Esophagus muscularis mucosa (tissue), 4 donors: ENCODE measurements at regions not wholly inside any gene's neighbourhood (a gene's known extent, or its start where the extent isn't known, plus 50 kb on each side); places are given as distances from the start of the nearest gene placed in this dataset.

Experiments
- DNase-seq: peaks from one replicate; pipeline ENCODE4 v3.0.0-alpha.2; 2017; ENCODE audit errors: extremely low spot score
- H3K27ac ChIP-seq, 4 donors: fragments of 200-600 bp; sonication (generic); replicated peaks in 1 of 4; 1 replicate in 3 of 4; 2 replicates in 1 of 4; pipeline ENCODE4 v1.5.1; 2016 to 2019; ENCODE audit warnings: mild to moderate bottlenecking in 1 of 4
- H3K27me3 ChIP-seq, 4 donors: fragments of 200-600 bp; sonication (generic); one replicate each; pipeline versions ENCODE4 v1.5.1 to v1.6.0; 2016 to 2019
- H3K36me3 ChIP-seq, 4 donors: fragments of 200-600 bp; sonication (generic); one replicate each; pipeline ENCODE4 v1.5.1; 2016 to 2019
- H3K4me1 ChIP-seq, 4 donors: fragments of 200-600 bp; sonication (generic); one replicate each; pipeline ENCODE4 v1.5.1; 2016 to 2019
- H3K4me3 ChIP-seq, 4 donors: fragments of 200-600 bp; sonication (generic); 1 replicate in 2 of 4; 2 replicates in 2 of 4; pipeline ENCODE4 v1.5.1; 2016 to 2019; ENCODE audit warnings: mild to moderate bottlenecking in 4 of 4, moderate library complexity in 1 of 4
- H3K9me3 ChIP-seq, 4 donors: fragments of 200-600 bp; sonication (generic); 1 replicate in 3 of 4; 2 replicates in 1 of 4; pipeline ENCODE4 v1.5.1; 2016 to 2019
- EP300 ChIP-seq: sonication (generic); formaldehyde crosslinking; IDR thresholded peaks from one replicate; pipeline ENCODE4 v1.6.1; 2017; ENCODE audit warnings: antibody characterized with exemption
- POLR2A ChIP-seq: fragments of 450-650 bp; IDR thresholded peaks from one replicate; pipeline ENCODE4 v1.6.1; 2017; ENCODE audit warnings: antibody characterized with exemption, moderate library complexity, mild to moderate bottlenecking, low read depth
- POLR2AphosphoS5 ChIP-seq, 2 donors: sonication (generic); formaldehyde crosslinking; IDR thresholded peaks; one replicate each; pipeline ENCODE4 v1.6.1; 2017; ENCODE audit warnings: antibody characterized with exemption in 2 of 2
- WGBS: methylation state at CpG from one replicate; pipeline ENCODE4 v1.1.5; 2018; 5-methylcytosine and 5-hydroxymethylcytosine counted together
- intact Hi-C: fragments of 100-400 bp; cut with DNase I; formaldehyde crosslinking; loops from one replicate; pipeline ENCODE4 v1.15.1; 2023
- TF ChIP-seq, protein P1 (sequence below), 3 experiments: fragments of 200-600 bp in 2 of 3; fragments of 450-650 bp in 1 of 3; sonication (generic) in 2 of 3; IDR thresholded peaks; one replicate each; pipeline ENCODE4 v1.5.1; 2017 to 2019; ENCODE audit warnings: antibody characterized with exemption in 3 of 3, mild to moderate bottlenecking in 2 of 3, moderate library complexity in 1 of 3

DNA sequence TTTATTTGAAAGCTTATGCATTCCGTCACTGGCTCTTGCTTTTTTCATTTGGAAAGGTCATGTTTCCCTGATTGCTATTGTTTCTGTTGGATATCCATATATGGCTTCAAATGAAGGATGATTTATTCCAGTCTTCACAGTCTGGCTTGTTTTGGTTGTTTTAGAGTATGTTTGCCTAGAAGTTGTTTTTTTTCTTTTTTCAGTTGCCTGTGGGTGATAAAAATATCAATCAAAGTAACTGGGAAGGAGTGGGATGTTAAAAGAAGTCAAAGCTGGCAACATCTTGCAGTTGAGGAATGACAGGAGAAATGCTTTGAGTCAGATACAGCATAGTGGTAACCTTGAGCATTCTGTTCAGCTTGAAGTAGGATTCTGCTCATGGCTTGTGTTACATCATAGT, 610.5 kb downstream of the PLOD2 start:
- Histone ChIP-seq H3K4me1 (no peaks in the 10 kb centered on the region), H3K27ac (no peak overlapping the region), H3K4me3 (no peak overlapping the region), H3K27me3 (no peaks in the 10 kb centered on the region), H3K9me3 (no peaks in the 10 kb centered on the region), H3K36me3 (no peaks in the 10 kb centered on the region)
- TF ChIP-seq EP300 (no peak), POLR2A (no peak), POLR2AphosphoS5 (IDR thresholded peaks at IDR 0.05) (no peak)
- TF ChIP-seq, protein P1, sequence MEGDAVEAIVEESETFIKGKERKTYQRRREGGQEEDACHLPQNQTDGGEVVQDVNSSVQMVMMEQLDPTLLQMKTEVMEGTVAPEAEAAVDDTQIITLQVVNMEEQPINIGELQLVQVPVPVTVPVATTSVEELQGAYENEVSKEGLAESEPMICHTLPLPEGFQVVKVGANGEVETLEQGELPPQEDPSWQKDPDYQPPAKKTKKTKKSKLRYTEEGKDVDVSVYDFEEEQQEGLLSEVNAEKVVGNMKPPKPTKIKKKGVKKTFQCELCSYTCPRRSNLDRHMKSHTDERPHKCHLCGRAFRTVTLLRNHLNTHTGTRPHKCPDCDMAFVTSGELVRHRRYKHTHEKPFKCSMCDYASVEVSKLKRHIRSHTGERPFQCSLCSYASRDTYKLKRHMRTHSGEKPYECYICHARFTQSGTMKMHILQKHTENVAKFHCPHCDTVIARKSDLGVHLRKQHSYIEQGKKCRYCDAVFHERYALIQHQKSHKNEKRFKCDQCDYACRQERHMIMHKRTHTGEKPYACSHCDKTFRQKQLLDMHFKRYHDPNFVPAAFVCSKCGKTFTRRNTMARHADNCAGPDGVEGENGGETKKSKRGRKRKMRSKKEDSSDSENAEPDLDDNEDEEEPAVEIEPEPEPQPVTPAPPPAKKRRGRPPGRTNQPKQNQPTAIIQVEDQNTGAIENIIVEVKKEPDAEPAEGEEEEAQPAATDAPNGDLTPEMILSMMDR (IDR thresholded peaks at IDR 0.05): no peak
- no peak for DNase-seq
- intact Hi-C loops: no loop called here
- 0% methylated on average over 1 of the region's 1 CpG for WGBS

DNA sequence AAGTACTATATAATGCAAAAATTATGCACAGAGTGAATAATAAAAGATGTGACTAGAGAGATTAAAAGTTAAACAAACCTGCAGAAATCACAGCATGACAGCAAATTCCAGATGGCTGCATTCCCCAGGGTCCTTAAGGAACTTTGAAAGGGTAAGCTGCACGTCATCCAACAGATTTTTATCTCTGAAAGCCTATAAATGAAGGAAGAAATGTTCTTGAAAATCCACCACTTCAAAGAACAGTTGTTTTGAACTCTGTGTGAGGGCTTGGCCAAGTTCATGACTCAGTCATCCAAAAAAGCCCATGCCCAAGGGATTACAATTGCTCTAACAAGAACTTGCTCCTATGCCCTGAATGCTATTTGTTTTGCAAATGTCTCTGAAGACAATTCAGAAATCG, 603.6 kb downstream of the PLOD2 start:
- Histone ChIP-seq H3K27ac (no peak overlapping the region), H3K27me3 (no peaks in the 10 kb centered on the region), H3K36me3 (no peaks in the 10 kb centered on the region), H3K4me1 (no peaks in the 10 kb centered on the region), H3K9me3 (peaks cover 0 to 3% (median 0%) of the 10 kb centered on the region in 4 donors), H3K4me3 (no peak overlapping the region)
- intact Hi-C loops: no loop called here
- TF ChIP-seq POLR2A (no peak), EP300 (no peak)
- TF ChIP-seq, protein P1 (IDR thresholded peaks at IDR 0.05): no peak
- WGBS: 19% methylated on average over 2 of the region's 2 CpGs
- no peak for DNase-seq

DNA sequence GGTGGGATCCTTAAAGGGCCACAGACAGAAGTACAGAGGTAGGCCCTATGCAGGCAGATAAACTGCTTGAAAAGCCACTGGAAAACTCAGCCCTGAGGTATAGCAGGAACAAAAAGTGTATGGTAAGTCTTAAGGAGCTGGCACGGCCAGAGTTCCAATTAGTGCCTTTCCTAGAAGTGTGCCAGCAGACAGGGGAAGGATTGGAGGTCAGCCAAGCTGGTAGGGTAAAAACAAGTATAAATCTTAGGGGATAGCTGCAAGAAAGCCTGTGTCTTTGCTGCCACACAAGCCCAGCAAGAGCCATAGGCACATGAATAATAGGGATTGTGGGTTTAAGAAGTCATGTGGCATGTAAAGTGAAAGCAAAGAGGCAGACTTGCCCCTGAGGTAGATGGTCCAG, 582.5 kb downstream of the PLOD2 start:
- Histone ChIP-seq H3K9me3 (no peaks in the 10 kb centered on the region), H3K4me3 (no peak overlapping the region), H3K36me3 (no peaks in the 10 kb centered on the region), H3K4me1 (no peaks in the 10 kb centered on the region), H3K27me3 (no peaks in the 10 kb centered on the region), H3K27ac (no peak overlapping the region)
- DNase-seq: no peak
- no peak for TF ChIP-seq POLR2AphosphoS5 (IDR thresholded peaks at IDR 0.05)
- no peak for TF ChIP-seq EP300
- no peak for TF ChIP-seq POLR2A
- TF ChIP-seq, protein P1 (IDR thresholded peaks at IDR 0.05): no peak
- intact Hi-C loops: no loop called here
- WGBS: 50% methylated on average over 1 of the region's 1 CpG

DNA sequence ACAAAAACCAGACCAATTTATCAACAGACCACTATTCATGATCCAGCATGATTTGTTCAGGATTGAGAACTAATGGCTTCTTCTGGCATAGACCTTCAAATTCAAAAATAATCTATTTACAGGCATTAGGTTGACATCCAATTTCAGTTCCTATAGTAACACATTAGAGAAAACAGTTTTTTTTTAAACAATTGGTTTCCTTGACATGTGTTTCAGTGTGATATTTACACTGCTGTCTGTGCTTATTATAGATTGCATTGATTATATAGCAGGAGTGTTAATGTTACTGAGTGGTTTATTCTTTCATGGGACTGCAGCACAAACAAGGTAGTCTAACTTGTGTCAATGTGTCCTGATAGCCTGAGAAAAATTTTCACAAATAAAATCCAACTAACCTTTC, 579.3 kb downstream of the PLOD2 start:
- no peak overlapping the region for H3K27ac ChIP-seq
- no peak overlapping the region for H3K4me3 ChIP-seq
- H3K27me3 ChIP-seq: no peaks in the 10 kb centered on the region
- DNase-seq: no peak
- H3K9me3 ChIP-seq: no peaks in the 10 kb centered on the region
- TF ChIP-seq POLR2A (no peak), POLR2AphosphoS5 (IDR thresholded peaks at IDR 0.05) (no peak), EP300 (no peak)
- TF ChIP-seq, protein P1 (IDR thresholded peaks at IDR 0.05): no peak
- no peaks in the 10 kb centered on the region for H3K4me1 ChIP-seq
- H3K36me3 ChIP-seq: no peaks in the 10 kb centered on the region
- intact Hi-C loops: no loop called here

DNA sequence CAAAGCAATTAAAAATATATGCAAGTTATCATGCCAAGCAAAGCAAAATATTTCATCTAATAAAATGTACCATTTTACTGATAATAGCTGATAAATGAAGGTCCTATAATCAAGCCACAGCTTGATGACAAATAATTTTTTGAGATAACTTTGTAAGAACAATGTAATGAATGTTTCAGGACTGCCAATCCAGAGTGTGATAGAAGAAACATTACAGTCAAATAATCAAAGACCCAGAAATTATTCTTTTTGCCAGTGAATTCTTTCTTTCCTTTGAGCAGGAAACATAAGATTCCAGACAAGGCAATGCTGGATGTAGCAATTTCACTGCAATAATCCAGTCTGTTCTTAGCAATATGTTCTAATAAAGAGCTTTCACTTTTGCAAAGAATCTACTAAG, 556.1 kb downstream of the PLOD2 start:
- TF ChIP-seq POLR2AphosphoS5 (IDR thresholded peaks at IDR 0.05): no peak
- TF ChIP-seq, protein P1 (IDR thresholded peaks at IDR 0.05): no peak
- no peak for TF ChIP-seq POLR2A
- no peak for TF ChIP-seq EP300
- Histone ChIP-seq H3K27me3 (no peaks in the 10 kb centered on the region), H3K4me3 (no peak overlapping the region), H3K4me1 (no peaks in the 10 kb centered on the region), H3K36me3 (no peaks in the 10 kb centered on the region), H3K27ac (no peak overlapping the region), H3K9me3 (no peaks in the 10 kb centered on the region)
- DNase-seq: no peak
- intact Hi-C loops: no loop called here
